ENCODE measurements at regions not wholly inside any gene's neighbourhood (a gene's known extent, or its start where the extent isn't known, plus 50 kb on each side); places are given as distances from the start of the nearest gene placed in this dataset.

DNA sequence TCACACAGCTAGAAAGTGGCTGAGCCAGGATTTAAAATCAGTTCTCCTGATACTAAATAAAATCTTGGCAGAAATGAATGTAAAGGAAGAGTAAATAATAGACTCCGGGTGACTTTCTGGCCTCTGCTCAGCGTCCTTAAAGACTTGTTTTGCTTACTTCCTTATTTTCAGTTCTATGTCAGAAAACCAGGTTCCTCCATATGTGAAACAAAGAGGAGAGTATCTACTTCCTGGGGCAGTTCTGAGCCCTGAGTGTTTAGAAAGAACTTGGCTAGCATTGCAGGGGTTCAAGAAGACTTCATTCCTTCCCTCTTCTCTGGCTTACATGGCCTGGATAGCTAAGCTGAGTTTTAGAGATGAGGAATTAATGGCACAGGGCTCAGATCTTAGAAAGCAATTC lies 222.8 kb upstream of the TLE3 start:
- Mint-ChIP-seq H3K27me3 (no peaks in the 10 kb centered on the region), H3K4me1 (peaks cover 58% of the 10 kb centered on the region), H3K9me3 (no peaks in the 10 kb centered on the region), H3K4me3 (peak overlapping the region; percentile 27), H3K36me3 (no peaks in the 10 kb centered on the region), H3K27ac (peak overlapping the region; percentile 71)
- peak; percentile 49 for ATAC-seq

DNA sequence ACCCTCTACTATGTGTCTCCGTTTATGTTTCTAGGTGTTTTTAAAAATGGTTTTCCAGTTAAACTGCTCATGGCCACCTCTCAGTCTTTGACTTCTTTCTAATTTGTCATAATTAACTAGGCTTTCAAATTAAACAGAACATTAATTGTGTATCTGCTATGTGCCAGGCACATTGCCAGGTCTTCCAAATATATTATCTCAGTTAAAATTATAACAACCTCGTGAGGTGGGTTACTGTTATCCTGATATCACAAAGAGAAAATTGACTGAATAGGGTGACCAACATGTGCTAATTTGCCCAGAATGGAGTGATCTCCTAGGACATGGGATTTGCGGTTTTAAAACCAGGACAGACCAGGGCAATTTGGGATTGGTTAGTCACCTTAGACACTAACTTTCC lies 222.4 kb upstream of the TLE3 start:
- Mint-ChIP-seq H3K27ac (peak overlapping the region; percentile 71), H3K4me3 (peak overlapping the region; percentile 17), H3K36me3 (no peaks in the 10 kb centered on the region), H3K9me3 (no peaks in the 10 kb centered on the region), H3K27me3 (no peaks in the 10 kb centered on the region), H3K4me1 (peaks cover 58% of the 10 kb centered on the region)
- ATAC-seq: no peak

DNA sequence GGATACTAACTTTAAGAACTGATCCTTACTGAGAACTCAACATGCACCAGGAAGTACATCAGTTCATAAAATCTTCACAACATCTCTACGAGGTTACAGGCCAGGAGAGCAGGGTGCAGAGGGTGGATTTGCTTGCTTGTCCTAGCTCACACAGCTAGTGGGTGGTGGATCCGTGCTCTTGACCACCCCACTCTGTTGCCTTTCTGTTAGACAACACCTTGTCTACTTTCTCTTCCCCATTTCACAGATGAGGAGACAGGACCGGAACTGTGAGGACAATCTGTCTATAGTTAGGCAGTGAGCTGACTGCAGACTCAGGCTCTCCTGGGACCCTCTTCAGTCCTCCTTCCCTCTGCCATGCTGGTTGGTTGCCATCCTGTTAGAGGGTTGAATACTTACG lies 221.7 kb upstream of the TLE3 start:
- Mint-ChIP-seq H3K9me3 (no peaks in the 10 kb centered on the region), H3K36me3 (no peaks in the 10 kb centered on the region), H3K4me1 (peaks cover 58% of the 10 kb centered on the region), H3K27me3 (no peaks in the 10 kb centered on the region), H3K4me3 (peak overlapping the region; percentile 17), H3K27ac (peak overlapping the region; percentile 71)
- ATAC-seq: peak; percentile 97

DNA sequence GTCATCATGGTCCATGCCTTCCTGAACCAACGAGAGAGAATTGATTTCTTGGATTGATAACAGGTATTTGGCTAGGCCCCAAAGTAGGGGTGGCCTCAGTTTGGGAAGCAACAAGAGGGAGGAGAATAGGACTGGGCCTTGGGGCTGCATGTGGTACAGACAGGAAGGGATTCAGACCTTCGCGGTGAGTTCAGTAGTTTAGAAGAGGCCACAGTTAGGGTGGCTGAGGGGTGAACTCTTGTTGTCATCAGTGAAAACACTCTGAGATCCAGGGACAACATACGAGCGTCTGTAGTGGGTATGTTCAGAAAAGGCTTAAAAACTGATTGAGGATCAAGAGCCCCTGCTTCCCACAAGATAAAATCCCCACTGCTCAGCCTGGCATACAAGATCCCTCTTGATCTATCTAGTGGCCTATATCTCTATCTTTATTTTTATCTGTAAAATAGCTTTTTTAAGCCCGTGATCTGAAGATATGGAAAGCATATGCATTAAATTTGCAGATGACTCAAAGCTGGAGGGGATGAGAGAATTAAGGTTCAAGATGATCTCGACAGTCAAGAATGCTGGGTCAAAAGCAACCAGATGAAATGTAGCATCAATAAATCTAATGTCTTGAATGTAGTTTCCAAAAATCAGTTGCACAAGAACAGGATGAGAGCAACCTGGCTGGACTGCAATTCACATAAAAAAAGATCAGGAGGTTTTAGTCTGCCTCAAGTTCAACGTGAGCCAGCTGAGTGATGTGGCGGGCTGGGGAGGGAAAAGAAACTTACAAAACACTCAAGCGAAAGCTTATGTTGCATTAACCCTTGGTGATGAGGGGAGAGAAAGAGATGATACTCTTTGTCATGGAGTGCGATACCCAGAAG lies 221.1 kb upstream of the TLE3 start:
- peak; percentile 63 for ATAC-seq
- Mint-ChIP-seq H3K36me3 (no peaks in the 10 kb centered on the region), H3K4me1 (peaks cover 58% of the 10 kb centered on the region), H3K27me3 (no peaks in the 10 kb centered on the region), H3K9me3 (no peaks in the 10 kb centered on the region), H3K4me3 (peak overlapping the region; percentile 19), H3K27ac (peak overlapping the region; percentile 71)

DNA sequence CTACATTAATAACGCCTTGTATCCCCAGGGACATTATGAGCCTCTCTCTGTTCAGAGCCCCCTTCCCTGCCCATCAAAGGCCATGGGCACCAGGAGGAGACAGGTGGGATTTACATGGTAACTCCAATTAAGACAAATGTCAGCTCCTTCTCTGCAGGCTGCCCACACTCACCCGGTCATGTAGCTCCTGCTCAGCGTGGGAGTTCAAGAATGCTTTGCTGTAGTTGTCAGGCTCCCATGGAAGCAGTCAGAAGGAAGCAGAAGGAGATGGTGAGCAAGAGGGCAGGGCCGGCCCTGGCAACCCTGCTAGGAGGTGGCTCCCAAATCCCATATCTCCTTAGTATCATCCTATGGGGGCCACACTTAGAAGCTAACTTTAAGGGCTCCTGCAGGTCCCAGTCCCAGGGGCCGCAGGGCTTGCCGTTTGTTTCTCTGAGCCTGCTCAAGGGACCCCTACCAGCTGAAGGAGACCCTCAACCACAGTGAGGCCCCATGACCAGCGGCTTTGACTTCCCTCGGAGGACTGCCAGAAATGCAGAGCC lies 218.4 kb upstream of the TLE3 start:
- Mint-ChIP-seq H3K4me1 (peaks cover 42% of the 10 kb centered on the region), H3K27ac (peak overlapping the region; percentile 38), H3K36me3 (no peaks in the 10 kb centered on the region), H3K27me3 (no peaks in the 10 kb centered on the region), H3K9me3 (no peaks in the 10 kb centered on the region), H3K4me3 (no peak overlapping the region)
- ATAC-seq: no peak

DNA sequence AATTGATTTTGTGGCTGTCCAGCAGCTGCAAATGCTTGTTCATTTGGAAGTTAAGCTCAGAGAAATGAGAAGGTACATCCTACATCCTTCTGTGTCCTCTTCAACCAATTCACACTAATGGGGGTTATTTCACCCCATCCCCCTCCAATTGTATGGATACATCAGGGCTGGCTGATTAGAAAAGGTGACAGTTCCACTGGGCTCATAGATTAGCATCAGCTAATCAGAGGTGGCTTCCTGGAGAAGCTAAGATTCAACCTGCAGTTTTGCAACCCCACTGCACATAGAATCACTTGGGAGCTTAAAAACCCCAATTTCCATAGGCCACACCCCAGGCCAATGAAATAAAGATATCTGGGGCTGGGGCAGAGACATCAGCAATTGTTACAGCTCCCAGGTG lies 217.7 kb upstream of the TLE3 start:
- no peak overlapping the region for H3K27ac Mint-ChIP-seq
- no peaks in the 10 kb centered on the region for H3K36me3 Mint-ChIP-seq
- ATAC-seq: no peak
- peaks cover 35% of the 10 kb centered on the region for H3K4me1 Mint-ChIP-seq
- H3K9me3 Mint-ChIP-seq: no peaks in the 10 kb centered on the region
- H3K4me3 Mint-ChIP-seq: no peak overlapping the region
- H3K27me3 Mint-ChIP-seq: no peaks in the 10 kb centered on the region

DNA sequence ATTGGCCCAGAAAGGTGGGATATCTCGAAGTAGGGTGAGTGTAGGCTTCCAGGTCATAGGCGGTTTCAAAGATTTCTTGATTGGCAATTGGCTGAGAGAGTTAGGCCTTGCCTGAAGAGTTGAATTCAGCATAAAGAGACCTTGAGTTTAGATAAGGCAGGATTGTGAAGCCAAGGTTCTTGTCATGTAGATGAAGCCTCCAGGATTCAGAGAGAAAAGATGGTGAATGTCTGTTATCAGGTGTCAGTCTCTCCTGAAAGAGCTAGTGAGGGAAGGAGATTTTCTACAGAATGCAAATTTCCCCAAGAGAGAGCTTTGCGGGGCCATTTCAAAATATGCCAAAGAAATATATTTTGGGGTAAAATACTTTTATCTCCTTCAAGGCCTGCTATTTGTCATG lies 217.0 kb upstream of the TLE3 start:
- no peak overlapping the region for H3K27ac Mint-ChIP-seq
- H3K4me3 Mint-ChIP-seq: no peak overlapping the region
- H3K27me3 Mint-ChIP-seq: no peaks in the 10 kb centered on the region
- H3K4me1 Mint-ChIP-seq: peaks cover 28% of the 10 kb centered on the region
- no peak for ATAC-seq
- H3K36me3 Mint-ChIP-seq: no peaks in the 10 kb centered on the region
- H3K9me3 Mint-ChIP-seq: no peaks in the 10 kb centered on the region

DNA sequence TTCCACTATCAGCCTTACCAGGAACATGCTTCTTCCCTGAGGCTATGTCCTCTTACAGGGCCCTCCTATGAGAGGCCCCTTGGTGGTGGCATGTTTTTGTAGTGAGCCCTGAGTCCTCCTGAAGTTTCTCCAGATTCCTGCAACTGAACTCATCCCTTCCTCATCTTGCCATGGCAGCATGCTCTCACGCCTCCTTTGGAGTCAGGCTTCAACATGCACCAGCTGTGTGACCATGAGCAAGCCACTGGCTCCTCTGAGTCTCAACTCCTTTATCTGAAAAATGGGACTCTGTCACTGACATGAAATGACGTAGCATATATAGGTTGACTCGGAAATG lies 216.3 kb upstream of the TLE3 start:
- Mint-ChIP-seq H3K27me3 (no peaks in the 10 kb centered on the region), H3K4me1 (peaks cover 28% of the 10 kb centered on the region), H3K4me3 (no peak overlapping the region), H3K36me3 (no peaks in the 10 kb centered on the region), H3K9me3 (no peaks in the 10 kb centered on the region), H3K27ac (no peak overlapping the region)
- ATAC-seq: no peak

DNA sequence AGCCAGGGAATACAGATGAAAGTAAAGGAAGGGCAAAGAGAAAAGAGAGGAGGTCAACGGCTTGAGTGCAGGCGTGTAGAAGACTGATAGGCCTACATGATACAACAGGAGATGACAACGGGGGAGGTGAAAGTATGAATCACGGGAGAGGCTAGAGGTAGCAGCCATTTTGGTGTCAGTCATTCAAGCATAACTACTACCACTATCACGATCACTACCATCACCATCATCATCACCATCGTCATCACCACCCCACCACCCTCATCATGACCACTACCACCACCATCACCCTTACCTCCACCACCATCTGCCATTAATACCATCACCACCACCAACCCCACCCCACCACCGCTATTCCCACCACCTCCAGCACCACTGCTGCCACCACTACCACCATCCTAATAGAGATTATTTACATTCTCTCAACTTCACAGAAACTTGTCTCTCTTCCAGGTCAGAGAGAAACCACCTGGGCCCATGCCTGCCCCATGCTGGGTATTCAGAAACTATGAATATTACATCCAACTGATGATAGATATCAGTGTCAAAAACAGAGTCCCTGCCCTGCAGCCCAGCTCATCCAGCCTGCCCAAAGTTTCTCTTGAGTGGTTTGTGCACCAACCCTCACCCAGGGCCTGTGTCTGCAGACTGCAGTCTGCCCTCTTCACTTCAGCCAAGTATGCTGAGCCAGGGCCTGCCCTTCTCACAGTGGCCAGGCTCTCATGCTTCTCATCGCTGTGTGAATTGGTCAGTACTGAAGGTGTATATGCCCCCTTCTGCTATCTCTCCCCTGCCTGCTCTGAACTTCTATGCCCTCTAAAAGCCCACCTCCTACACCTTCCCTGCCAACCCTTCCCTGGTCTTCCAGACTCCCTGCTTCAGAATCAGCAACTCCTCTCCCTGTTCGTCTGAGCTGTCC lies 215.6 kb upstream of the TLE3 start:
- H3K27me3 Mint-ChIP-seq: no peaks in the 10 kb centered on the region
- peaks cover 28% of the 10 kb centered on the region for H3K4me1 Mint-ChIP-seq
- no peak overlapping the region for H3K4me3 Mint-ChIP-seq
- H3K36me3 Mint-ChIP-seq: no peaks in the 10 kb centered on the region
- no peak for ATAC-seq
- H3K27ac Mint-ChIP-seq: no peak overlapping the region
- no peaks in the 10 kb centered on the region for H3K9me3 Mint-ChIP-seq

DNA sequence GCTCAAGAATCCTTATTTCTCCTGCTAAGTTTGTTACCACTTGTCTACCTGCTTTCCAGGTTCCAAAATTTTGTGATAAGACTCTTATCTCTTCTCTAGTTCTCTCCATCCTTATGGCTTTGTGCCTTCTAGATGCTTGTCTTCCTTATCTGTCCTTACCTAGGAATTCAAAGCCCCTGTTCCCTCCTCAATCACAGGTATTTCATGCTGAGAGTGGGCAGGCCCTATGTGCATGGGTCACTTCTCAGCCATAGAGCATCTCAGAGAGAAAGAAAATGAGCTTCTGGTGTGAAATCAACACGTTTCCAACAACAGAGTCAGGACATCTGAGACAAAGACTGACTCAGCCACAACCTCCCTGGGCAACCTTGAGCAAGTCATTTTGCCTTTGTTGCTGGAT lies 214.1 kb upstream of the TLE3 start:
- H3K4me3 Mint-ChIP-seq: no peak overlapping the region
- no peaks in the 10 kb centered on the region for H3K36me3 Mint-ChIP-seq
- no peak for ATAC-seq
- no peak overlapping the region for H3K27ac Mint-ChIP-seq
- no peaks in the 10 kb centered on the region for H3K9me3 Mint-ChIP-seq
- H3K4me1 Mint-ChIP-seq: peaks cover 25% of the 10 kb centered on the region
- no peaks in the 10 kb centered on the region for H3K27me3 Mint-ChIP-seq

DNA sequence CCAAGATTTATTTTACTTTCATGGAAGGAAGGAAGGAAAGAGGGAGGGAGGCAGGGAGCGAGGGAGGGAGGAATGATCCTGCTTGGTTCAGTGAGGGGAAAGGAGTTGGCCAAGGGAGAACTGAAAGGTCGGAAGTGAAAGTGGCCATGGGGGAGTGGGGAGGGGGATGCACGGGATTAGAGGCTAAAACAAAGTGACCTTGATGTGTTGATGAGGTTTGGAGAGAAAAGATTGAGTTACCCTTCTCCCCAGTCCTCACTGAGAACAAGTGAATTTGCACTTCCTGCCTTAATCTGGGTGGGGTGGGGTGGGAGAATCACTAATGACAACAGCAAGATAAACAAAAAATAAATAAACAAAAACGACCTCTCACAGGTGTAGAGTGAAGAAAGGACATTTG lies 212.0 kb upstream of the TLE3 start:
- Mint-ChIP-seq H3K27me3 (no peaks in the 10 kb centered on the region), H3K27ac (peak overlapping the region; percentile 36), H3K4me1 (peaks cover 20% of the 10 kb centered on the region), H3K36me3 (no peaks in the 10 kb centered on the region), H3K4me3 (no peak overlapping the region), H3K9me3 (no peaks in the 10 kb centered on the region)
- ATAC-seq: no peak

DNA sequence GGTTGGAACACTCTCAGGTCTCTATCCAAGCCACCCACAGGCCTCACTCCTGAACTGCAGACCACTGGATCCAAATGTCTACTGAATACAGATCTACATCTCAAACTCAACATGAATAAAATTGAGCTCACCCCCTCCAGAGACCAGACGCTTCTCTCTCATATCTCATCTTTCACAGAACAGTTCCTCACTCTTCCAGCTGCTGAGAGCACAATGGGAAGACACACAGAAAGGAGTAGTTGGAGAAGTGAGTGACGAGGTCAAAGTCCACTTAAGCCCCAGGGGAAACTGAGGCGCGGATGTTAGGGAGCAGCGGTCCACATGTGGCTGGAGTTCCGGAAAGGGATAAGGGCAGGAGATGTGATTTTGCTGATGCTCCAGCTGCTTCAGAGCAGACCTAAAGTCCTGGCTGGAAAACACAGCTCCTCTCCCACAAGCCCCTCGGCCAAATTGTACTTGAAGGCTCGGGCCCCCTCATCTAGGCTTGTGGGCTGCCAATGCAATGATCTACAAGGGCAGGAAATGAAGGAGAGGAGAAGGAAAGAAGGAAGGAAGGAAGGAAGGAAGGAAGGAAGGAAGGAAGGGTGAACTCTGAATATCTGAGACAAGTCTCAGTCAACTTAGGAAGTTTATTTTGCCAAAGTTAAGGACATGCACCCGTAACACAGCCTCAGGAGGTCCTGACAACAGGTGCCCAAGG lies 211.2 kb upstream of the TLE3 start:
- Mint-ChIP-seq H3K27me3 (no peaks in the 10 kb centered on the region), H3K27ac (peak overlapping the region; percentile 36), H3K9me3 (no peaks in the 10 kb centered on the region), H3K4me3 (peak overlapping the region; percentile 22), H3K36me3 (no peaks in the 10 kb centered on the region), H3K4me1 (peaks cover 20% of the 10 kb centered on the region)
- no peak for ATAC-seq

DNA sequence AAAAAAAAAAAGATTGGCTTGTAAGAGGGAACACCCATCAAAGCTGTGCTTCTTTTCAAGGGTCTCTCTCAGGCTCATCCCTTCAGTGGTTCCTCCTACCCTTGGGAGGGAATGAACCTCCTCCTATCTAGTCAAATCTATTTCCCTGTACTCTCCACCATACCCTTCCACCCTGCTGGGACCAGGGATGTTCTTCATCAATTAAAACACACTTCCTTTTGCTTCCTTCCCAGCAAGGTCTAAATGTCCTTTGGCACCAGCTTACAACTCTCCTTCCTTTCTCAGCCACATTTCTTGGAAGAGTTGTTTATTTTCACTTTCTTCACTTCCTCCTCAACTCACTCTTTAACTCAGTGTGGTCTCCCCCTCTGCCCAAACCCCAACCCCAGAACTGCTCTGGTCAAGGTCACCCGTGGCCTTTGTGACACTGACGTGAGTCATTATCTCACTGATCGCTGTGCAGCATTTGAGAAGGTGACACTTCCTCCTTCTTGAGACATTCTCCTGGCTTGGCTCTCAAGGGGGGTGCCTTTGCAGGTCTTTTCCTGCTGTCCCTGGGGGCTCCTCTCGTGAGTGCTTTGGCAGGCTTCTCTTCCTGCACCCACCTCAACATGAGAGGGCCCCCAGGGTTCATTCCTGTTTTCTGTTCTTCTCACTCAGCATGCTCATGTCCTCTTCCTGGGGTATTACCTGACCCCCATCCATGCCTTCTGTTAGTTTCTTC lies 210.5 kb upstream of the TLE3 start:
- Mint-ChIP-seq H3K9me3 (no peaks in the 10 kb centered on the region), H3K27ac (peak overlapping the region; percentile 36), H3K4me1 (peaks cover 20% of the 10 kb centered on the region), H3K36me3 (no peaks in the 10 kb centered on the region), H3K4me3 (peak overlapping the region; percentile 22), H3K27me3 (no peaks in the 10 kb centered on the region)
- ATAC-seq: peak; percentile 96

DNA sequence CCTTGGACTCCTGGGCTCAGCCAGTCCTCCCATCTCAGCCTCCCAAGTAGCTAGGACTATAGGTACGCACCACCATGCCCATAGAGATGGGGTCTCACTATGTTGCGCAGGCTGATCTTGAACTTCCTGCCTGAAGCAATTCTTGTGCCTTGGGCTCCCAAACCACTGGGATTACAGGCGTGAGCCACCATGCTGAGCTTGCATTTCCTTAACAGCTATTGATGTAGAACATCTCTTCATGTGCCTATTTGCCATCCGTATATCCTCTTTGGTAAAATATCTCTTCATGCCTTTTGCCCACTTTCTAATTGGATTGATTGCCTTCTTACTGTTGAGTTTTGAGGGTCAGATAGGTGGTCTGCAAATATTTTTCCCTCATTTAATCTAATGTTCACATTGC lies 208.9 kb upstream of the TLE3 start:
- H3K9me3 Mint-ChIP-seq: no peaks in the 10 kb centered on the region
- ATAC-seq: no peak

More for the DNA sequence above, 208.9 kb upstream of the TLE3 start:
- no peaks in the 10 kb centered on the region for H3K27me3 Mint-ChIP-seq
- no peak overlapping the region for H3K4me3 Mint-ChIP-seq
- no peaks in the 10 kb centered on the region for H3K36me3 Mint-ChIP-seq
- H3K4me1 Mint-ChIP-seq: peaks cover 20% of the 10 kb centered on the region
- H3K27ac Mint-ChIP-seq: no peak overlapping the region
